HCT116 (cell line): ENCODE measurements at regions not wholly inside any gene's neighbourhood (a gene's known extent, or its start where the extent isn't known, plus 50 kb on each side); places are given as distances from the start of the nearest gene placed in this dataset.

Experiments
- CEBPB ChIP-seq: IDR thresholded peaks from 2 replicates; pipeline ENCODE4 v1.6.1; 2012; ENCODE audit warnings: low read depth
- EZH2phosphoT487 ChIP-seq: fragments of 200-600 bp; IDR thresholded peaks from 2 replicates; pipeline ENCODE4 v1.6.1; 2018; ENCODE audit warnings: antibody characterized with exemption, borderline replicate concordance
- FOSL1 ChIP-seq: IDR thresholded peaks from 2 replicates; pipeline ENCODE4 v1.6.1; 2012; ENCODE audit warnings: low read depth
- POLR2A ChIP-seq: IDR thresholded peaks from 2 replicates; pipeline ENCODE4 v1.7.0; 2011; ENCODE audit warnings: borderline replicate concordance; ENCODE audit not compliant: insufficient read depth, insufficient read length; ENCODE audit errors: extremely low read depth
- POLR2AphosphoS5 ChIP-seq: IDR thresholded peaks from 2 replicates; pipeline ENCODE4 v1.6.1; 2011; ENCODE audit warnings: mild to moderate bottlenecking, low read depth, low read length, moderate library complexity
- RAD21 ChIP-seq: IDR thresholded peaks from 2 replicates; pipeline ENCODE4 v1.6.1; 2012; ENCODE audit warnings: low read depth, mild to moderate bottlenecking
- SIN3A ChIP-seq: IDR thresholded peaks from 2 replicates; pipeline ENCODE4 v1.6.1; 2012; ENCODE audit warnings: low read depth
- YY1 ChIP-seq: IDR thresholded peaks from 2 replicates; pipeline ENCODE4 v1.6.1; 2011; ENCODE audit warnings: low read length, low read depth, moderate library complexity, mild to moderate bottlenecking; ENCODE audit not compliant: insufficient replicate concordance; ENCODE audit errors: extremely low read depth
- ZNF274 ChIP-seq: fragments of 200-500 bp; sonication (Bioruptor generic); IDR thresholded peaks from 2 replicates; pipeline ENCODE4 v1.6.1; 2014; ENCODE audit warnings: mild to moderate bottlenecking, low read depth, low read length, inconsistent platforms
- TF ChIP-seq, protein P1 (sequence below), 3 experiments: fragments of 200-600 bp in 1 of 3; sonication (generic) in 1 of 3; IDR thresholded peaks in 2 of 3; conservative IDR thresholded peaks in 1 of 3; 2 replicates each; pipeline ENCODE4 v1.5.1; 2012 to 2017; ENCODE audit warnings: low read depth in 2 of 3, low read length in 2 of 3, antibody characterized with exemption in 1 of 3, borderline replicate concordance in 1 of 3, control low read depth in 1 of 3, mild to moderate bottlenecking in 1 of 3, mixed read lengths in 1 of 3, mixed run types in 1 of 3, moderate library complexity in 1 of 3; ENCODE audit not compliant: insufficient read depth in 1 of 3
- TF ChIP-seq, protein P2 (sequence below): IDR thresholded peaks from 2 replicates; pipeline ENCODE4 v1.6.1; 2011; ENCODE audit warnings: mild to moderate bottlenecking, low read length, moderate library complexity; ENCODE audit not compliant: insufficient replicate concordance; ENCODE audit errors: extremely low read depth
- TF ChIP-seq, protein P3 (sequence below): IDR thresholded peaks from 2 replicates; pipeline ENCODE4 v1.6.1; 2012

DNA sequence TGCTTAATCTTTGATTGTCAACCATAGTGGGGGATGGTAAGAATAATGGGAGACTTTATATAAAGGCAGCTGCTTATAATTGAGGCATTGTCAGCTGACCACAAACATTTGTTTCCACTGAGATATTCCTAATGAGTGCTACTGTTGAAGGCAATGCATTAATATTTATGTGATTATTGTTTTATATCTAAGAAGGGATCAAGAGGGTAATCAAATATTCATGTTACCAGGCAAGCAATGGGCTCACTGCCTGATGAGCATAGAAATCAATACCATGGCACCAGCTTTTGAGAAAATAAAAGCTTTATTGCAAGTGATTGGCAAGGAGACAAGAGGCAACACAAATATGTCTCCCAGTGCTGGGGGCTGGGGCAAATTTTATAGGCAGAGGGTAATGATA is 706.7 kb upstream of the ADAMTS5 start:
- no peak for TF ChIP-seq ZNF274
- TF ChIP-seq SIN3A: no peak
- TF ChIP-seq, protein P1, sequence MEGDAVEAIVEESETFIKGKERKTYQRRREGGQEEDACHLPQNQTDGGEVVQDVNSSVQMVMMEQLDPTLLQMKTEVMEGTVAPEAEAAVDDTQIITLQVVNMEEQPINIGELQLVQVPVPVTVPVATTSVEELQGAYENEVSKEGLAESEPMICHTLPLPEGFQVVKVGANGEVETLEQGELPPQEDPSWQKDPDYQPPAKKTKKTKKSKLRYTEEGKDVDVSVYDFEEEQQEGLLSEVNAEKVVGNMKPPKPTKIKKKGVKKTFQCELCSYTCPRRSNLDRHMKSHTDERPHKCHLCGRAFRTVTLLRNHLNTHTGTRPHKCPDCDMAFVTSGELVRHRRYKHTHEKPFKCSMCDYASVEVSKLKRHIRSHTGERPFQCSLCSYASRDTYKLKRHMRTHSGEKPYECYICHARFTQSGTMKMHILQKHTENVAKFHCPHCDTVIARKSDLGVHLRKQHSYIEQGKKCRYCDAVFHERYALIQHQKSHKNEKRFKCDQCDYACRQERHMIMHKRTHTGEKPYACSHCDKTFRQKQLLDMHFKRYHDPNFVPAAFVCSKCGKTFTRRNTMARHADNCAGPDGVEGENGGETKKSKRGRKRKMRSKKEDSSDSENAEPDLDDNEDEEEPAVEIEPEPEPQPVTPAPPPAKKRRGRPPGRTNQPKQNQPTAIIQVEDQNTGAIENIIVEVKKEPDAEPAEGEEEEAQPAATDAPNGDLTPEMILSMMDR (IDR thresholded peaks at IDR 0.05 in 2 of 3, conservative IDR thresholded peaks at IDR 0.05 in 1 of 3; ENCODE audit: borderline replicate concordance in 1 of 3, insufficient read depth in 1 of 3, low read depth in 2 of 3, low read length in 2 of 3): no peak
- TF ChIP-seq, protein P2, sequence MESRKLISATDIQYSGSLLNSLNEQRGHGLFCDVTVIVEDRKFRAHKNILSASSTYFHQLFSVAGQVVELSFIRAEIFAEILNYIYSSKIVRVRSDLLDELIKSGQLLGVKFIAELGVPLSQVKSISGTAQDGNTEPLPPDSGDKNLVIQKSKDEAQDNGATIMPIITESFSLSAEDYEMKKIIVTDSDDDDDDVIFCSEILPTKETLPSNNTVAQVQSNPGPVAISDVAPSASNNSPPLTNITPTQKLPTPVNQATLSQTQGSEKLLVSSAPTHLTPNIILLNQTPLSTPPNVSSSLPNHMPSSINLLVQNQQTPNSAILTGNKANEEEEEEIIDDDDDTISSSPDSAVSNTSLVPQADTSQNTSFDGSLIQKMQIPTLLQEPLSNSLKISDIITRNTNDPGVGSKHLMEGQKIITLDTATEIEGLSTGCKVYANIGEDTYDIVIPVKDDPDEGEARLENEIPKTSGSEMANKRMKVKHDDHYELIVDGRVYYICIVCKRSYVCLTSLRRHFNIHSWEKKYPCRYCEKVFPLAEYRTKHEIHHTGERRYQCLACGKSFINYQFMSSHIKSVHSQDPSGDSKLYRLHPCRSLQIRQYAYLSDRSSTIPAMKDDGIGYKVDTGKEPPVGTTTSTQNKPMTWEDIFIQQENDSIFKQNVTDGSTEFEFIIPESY: no peak
- no peak for TF ChIP-seq FOSL1
- no peak for TF ChIP-seq CEBPB
- TF ChIP-seq, protein P3, sequence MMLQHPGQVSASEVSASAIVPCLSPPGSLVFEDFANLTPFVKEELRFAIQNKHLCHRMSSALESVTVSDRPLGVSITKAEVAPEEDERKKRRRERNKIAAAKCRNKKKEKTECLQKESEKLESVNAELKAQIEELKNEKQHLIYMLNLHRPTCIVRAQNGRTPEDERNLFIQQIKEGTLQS: no peak
- TF ChIP-seq RAD21: no peak
- no peak for TF ChIP-seq POLR2AphosphoS5
- no peak for TF ChIP-seq EZH2phosphoT487
- no peak for TF ChIP-seq YY1
- no peak for TF ChIP-seq POLR2A
